ENCODE measurements at regions not wholly inside any gene's neighbourhood (a gene's known extent, or its start where the extent isn't known, plus 50 kb on each side); places are given as distances from the start of the nearest gene placed in this dataset.
"Not testable (repeated sequence)": the region's sequence is repeated elsewhere in the genome, so short reads cannot be mapped to it uniquely, and the experiment has no call there.

DNA sequence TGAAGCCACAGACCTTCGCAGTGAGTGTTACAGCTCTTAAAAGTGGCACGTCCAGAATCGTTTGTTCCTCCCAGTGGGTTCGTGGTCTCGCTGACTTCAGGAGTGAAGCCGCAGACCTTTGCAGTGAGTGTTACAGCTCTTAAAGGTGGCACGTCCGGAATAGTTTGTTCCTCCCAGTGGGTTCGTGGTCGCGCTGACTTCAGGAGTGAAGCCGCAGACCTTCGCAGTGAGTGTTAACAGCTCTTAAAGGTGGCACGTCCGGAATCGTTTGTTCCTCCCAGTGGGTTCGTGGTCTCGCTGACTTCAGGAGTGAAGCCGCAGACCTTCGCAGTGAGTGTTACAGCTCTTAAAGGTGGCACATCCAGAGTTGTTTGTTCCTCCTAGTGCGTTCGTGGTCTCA lies 91.1 kb downstream of the EBLN2 start:
- H3K4me1 Mint-ChIP-seq; DNase-seq (ENCODE audit: low spot score in 2 of 2); H3K4me3 Mint-ChIP-seq; H3K27ac Mint-ChIP-seq; ATAC-seq; H3K9me3 Mint-ChIP-seq; H3K36me3 Mint-ChIP-seq: not testable (repeated sequence)

DNA sequence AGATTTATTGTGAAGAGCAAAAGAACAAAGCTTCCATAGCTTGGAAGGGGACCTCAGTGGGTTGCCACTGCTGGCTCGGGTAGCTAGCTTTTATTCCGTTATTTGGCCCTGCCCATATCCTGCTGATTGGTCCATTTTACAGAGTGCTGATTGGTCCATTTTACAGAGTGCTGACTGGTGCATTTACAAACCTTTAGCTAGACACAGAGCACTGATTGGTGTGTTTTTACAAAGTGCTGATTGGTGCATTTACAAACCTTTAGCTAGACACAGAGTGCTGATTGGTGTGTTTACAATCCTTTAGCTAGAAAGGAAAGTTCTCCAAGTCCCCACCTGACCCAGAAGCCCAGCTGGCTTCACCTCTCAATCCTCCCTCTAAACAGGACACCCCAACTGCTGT lies 91.6 kb downstream of the EBLN2 start:
- not testable (repeated sequence) for DNase-seq (ENCODE audit: low spot score in 2 of 2); ATAC-seq; H3K4me1 Mint-ChIP-seq; H3K4me3 Mint-ChIP-seq; H3K36me3 Mint-ChIP-seq; H3K27ac Mint-ChIP-seq; H3K9me3 Mint-ChIP-seq

DNA sequence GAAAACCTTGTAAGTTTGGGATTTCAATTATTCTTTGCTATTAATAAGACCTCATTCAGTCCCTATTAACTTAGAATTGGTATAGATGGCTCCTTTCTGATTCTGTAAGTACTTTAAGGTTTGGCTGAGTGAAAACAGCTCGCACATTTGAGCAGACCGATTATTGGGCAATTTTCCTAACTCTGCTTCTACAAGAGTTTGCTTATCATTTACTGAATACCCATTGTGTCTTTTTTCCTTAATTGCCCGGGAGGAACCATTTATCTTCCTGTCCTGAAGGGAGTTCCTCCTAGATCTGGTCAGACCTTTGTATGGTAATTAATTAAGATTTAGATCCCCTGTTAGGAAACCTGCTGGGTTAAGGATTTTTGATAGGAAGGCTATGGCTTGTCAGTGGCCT lies 92.8 kb downstream of the EBLN2 start:
- H3K36me3 Mint-ChIP-seq; ATAC-seq; DNase-seq (ENCODE audit: low spot score in 2 of 2); H3K27ac Mint-ChIP-seq; H3K4me1 Mint-ChIP-seq; H3K9me3 Mint-ChIP-seq; H3K4me3 Mint-ChIP-seq: not testable (repeated sequence)

DNA sequence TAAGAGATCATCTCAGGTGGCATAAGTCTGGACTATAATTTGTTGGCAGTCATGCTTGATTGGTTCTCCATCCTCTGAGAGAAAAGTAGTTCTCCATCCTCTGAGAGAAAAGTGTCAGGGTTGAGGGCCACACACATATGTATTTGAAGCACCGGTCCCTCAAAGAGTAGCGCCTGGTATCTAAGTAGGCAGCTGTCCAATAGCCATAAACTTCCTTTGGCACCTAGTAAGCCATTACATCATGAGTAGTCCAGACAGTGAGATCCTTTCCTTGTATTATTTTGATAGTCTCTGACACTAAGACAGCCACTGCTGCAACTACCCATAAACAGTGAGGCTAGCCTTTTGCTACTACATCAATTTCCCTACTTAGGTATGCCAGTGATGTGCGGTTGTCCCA lies 94.0 kb downstream of the EBLN2 start:
- H3K4me3 Mint-ChIP-seq; H3K4me1 Mint-ChIP-seq; H3K27ac Mint-ChIP-seq; DNase-seq (ENCODE audit: low spot score in 2 of 2); ATAC-seq; H3K36me3 Mint-ChIP-seq; H3K9me3 Mint-ChIP-seq: not testable (repeated sequence)

DNA sequence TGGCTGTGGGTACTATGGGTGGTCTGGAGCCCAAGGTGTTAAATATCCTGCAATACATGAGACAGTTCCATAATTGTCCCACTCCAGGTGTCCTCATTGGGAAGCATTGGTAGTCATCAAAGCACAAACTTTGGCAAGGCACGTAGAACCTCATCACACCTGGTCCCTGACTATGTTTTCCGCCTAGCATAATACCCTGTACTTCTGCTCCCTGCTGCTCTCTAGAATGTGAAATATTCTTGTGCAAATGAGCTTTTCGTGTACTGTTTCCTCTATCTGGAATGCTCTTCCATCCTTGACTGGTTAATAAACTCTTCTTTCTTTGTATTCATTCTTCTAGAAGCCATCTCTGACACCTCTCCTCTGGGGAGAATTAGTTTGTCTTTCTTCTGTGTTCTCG lies 103.2 kb downstream of the EBLN2 start:
- DNase-seq (ENCODE audit: low spot score in 2 of 2) (no peak), ATAC-seq (no peak)
- no peak overlapping the region for H3K4me3 Mint-ChIP-seq
- H3K27ac Mint-ChIP-seq, result no peak overlapping the region
- H3K4me1 Mint-ChIP-seq, result no peaks in the 10 kb centered on the region
- H3K36me3 Mint-ChIP-seq, result no peaks in the 10 kb centered on the region
- no peaks in the 10 kb centered on the region for H3K9me3 Mint-ChIP-seq

DNA sequence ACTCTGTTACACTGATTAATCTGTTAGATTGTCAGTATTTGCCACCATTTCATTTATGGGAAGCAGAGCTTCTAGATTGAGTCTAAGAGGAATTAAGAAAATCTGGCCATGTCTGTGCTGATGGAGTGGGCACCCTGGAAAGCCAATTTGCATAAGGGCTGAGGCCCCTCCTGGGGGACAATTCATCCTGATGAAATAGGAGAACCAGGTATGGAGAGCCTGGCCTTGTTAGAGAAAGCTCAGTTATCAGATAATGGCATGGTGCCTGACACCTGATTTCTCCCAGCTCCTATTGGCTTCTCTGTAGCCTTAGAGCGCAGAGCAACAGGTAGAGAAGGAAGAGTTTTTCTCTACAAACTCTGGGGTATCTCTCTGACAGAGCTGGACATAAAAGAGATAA lies 114.2 kb downstream of the EBLN2 start:
- Mint-ChIP-seq H3K4me3 (no peak overlapping the region), H3K9me3 (no peaks in the 10 kb centered on the region), H3K4me1 (no peaks in the 10 kb centered on the region), H3K27ac (no peak overlapping the region), H3K36me3 (no peaks in the 10 kb centered on the region)
- DNase-seq (ENCODE audit: low spot score in 2 of 2) (no peak), ATAC-seq (no peak)

DNA sequence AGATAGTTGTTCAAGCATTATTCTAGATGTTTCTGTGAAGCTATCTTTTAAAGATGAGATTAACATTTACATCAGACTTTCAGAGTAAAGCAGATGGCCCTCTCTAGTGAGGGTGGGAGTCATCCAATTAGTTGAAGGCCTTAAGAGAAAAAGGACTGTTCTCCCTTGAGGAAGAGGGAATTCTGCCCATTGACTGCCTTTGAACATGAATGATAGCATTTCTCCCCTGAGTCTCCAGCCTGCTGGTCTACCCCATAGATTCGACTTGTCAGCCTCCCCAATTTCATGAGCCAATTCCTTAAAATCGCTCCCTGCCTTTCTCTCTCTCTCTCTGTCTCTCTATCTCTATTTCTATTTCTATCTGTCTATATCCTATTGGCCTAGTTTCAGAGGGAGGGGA lies 115.5 kb downstream of the EBLN2 start:
- no peaks in the 10 kb centered on the region for H3K36me3 Mint-ChIP-seq
- no peak for ATAC-seq
- H3K4me3 Mint-ChIP-seq, result no peak overlapping the region
- no peak overlapping the region for H3K27ac Mint-ChIP-seq
- H3K4me1 Mint-ChIP-seq, result no peaks in the 10 kb centered on the region
- no peaks in the 10 kb centered on the region for H3K9me3 Mint-ChIP-seq
- no peak for DNase-seq (ENCODE audit: low spot score in 2 of 2)

DNA sequence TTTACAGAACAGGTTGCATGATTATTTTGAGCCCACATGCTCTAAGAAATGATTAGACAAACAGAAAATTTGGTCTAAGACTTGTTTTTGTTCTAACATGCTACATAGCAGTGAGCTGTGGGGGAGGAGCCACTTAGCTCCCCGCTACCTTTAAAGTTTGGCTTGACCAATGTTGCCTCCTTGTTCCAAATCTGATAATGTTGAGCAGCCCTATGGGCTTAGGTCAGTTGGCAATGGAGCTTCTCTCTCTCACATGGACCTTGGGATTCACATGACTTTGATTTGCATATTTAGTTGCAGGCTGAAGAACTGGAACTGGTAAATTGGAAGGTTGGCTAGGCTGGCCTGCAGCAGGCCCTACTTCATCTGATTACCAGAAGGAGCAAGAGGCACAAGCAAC lies 116.4 kb downstream of the EBLN2 start:
- Mint-ChIP-seq H3K9me3 (no peaks in the 10 kb centered on the region), H3K36me3 (no peaks in the 10 kb centered on the region), H3K4me1 (no peaks in the 10 kb centered on the region), H3K27ac (no peak overlapping the region), H3K4me3 (no peak overlapping the region)
- DNase-seq (ENCODE audit: low spot score in 2 of 2), result no peak
- no peak for ATAC-seq

DNA sequence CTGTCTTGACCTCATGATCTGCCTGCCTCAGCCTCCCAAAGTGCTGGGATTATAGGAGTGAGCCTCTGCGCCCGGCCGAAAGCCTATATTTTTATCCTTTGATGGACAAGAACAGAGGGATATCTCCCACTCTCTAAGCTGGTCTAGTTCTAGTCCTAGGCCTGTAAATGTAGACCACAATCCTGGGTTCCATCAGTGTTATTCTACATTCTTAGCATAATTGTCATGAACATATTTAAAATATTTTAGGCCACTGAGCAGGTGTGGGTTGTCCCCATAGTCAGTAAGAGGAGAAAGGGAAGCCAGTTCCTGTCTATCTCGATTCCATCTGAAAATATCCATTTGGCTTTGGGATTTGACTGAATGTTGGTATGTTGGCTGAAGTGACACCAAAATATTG lies 118.1 kb downstream of the EBLN2 start:
- no peaks in the 10 kb centered on the region for H3K36me3 Mint-ChIP-seq
- ATAC-seq, result no peak
- H3K4me1 Mint-ChIP-seq, result no peaks in the 10 kb centered on the region
- H3K9me3 Mint-ChIP-seq, result no peaks in the 10 kb centered on the region
- no peak for DNase-seq (ENCODE audit: low spot score in 2 of 2)
- H3K27ac Mint-ChIP-seq, result no peak overlapping the region
- no peak overlapping the region for H3K4me3 Mint-ChIP-seq

DNA sequence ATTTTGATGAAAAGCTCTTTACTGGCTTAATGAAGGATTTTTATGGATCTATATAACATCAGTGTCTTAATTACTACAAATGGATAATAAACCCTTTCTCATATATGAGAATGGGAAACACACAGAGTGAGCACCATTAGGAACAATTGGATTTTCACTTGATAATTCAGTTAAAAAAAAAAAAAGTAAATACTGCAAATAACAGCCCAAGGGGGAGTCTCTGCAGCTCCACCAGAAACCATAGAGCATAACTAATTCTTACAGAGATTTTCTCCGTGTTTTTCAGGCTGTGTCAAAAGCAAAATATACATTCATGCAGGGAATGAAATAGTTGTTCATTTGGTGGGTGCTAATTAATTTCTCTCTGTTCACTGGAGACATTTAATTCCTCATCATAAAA lies 125.3 kb downstream of the EBLN2 start:
- Mint-ChIP-seq H3K9me3 (no peaks in the 10 kb centered on the region), H3K27ac (no peak overlapping the region), H3K4me1 (no peaks in the 10 kb centered on the region), H3K4me3 (no peak overlapping the region), H3K36me3 (no peaks in the 10 kb centered on the region)
- DNase-seq (ENCODE audit: low spot score in 2 of 2) (no peak), ATAC-seq (no peak)

DNA sequence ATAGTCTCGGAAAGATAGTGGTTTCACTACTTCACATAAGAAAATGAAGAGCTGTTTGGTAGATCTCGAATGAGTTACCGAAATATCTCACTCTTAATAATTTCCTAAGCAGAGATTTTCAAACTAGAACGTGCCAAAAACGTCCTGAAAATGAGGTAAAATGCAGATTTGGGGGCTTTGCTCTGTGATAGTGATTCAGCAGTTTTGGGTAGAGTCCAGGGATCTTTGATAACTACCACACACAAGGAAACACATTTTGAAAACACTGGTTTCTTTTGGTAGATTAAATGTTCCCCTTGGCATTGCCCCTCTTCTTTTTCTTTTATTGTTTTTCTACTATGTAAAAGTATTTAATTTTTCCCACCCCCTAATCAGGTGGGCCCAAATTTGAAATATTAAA lies 125.9 kb downstream of the EBLN2 start:
- DNase-seq (ENCODE audit: low spot score in 2 of 2) (no peak), ATAC-seq (no peak)
- no peak overlapping the region for H3K27ac Mint-ChIP-seq
- H3K9me3 Mint-ChIP-seq, result no peaks in the 10 kb centered on the region
- H3K4me1 Mint-ChIP-seq, result no peaks in the 10 kb centered on the region
- H3K36me3 Mint-ChIP-seq, result no peaks in the 10 kb centered on the region
- no peak overlapping the region for H3K4me3 Mint-ChIP-seq

DNA sequence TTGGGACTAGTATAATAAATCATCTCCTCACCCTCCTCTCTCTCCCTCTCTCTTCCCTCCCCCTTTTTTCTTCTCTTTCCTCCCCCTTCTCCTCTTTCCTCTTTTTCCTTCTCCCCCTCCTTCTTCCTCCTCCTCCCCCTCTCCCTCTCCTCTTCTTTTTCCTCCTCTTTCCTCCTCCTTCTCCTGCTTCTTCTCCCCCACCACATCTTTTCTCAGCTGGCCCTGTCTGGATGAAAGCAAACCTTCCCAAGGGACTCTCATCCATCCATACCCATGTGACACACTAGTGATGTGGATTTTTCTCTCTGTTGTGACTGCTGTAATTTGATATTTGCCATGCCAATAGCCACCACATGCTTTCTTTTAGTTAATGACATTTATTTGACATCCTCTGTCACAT lies 127.2 kb downstream of the EBLN2 start:
- Mint-ChIP-seq H3K27ac (no peak overlapping the region), H3K4me1 (no peaks in the 10 kb centered on the region), H3K36me3 (no peaks in the 10 kb centered on the region), H3K9me3 (no peaks in the 10 kb centered on the region), H3K4me3 (no peak overlapping the region)
- no peak for DNase-seq (ENCODE audit: low spot score in 2 of 2)
- no peak for ATAC-seq

DNA sequence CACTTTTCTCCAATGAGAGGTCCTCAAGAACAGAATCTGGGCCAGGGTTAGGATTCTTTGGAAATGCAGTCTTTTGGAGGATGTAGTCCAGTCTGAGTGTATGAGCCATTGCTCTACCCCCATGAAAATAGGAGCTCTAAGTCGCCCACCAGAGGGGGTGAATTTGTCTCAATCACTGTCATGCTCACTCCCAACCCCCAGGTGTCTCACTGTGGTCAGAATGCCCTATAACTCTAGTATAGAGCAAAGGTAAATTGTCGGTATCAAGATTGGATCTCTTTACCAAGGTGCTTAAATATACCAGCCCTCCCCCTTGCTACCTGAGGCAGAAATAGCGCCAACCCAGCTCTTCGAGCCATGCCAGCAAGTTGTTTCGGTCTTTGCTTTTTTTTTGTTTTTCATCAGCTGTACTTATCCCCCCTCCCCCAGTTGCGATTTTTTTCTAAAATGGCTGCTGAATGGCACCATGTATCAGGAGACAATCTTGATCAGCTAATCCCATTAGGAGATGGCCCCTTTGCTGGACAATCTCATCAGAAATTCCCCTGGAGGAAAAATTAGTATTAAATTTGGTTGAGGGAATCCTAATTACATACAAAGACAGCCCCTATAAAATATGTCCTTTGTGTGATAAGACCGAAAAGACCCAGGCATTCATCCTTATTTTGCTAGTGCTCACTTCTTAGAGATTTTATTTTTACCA lies 130.7 kb downstream of the EBLN2 start:
- H3K27ac Mint-ChIP-seq, result no peak overlapping the region
- H3K36me3 Mint-ChIP-seq, result no peaks in the 10 kb centered on the region

DNA sequence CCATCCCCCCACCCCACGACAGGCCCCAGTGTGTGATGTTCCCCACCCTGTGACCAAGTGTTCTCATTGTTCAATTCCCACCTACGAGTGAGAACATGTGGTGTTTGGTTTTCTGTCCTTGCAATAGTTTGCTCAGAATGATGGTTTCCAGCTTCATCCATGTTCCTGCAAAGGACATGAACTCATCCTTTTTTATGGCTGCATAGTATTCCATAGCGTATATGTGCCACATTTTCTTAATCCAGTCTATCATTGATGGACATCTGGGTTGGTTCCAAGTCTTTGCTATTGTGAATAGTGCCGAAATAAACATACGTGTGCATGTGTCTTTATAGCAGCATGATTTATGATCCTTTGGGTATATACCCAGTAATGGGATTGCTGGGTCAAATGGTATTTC lies 132.5 kb downstream of the EBLN2 start:
- ATAC-seq; H3K4me3 Mint-ChIP-seq; H3K9me3 Mint-ChIP-seq; H3K27ac Mint-ChIP-seq; H3K4me1 Mint-ChIP-seq; H3K36me3 Mint-ChIP-seq; DNase-seq (ENCODE audit: low spot score in 2 of 2): not testable (repeated sequence)

More for the DNA sequence above, 130.7 kb downstream of the EBLN2 start:
- Mint-ChIP-seq H3K9me3 (no peaks in the 10 kb centered on the region), H3K4me1 (no peaks in the 10 kb centered on the region), H3K4me3 (no peak overlapping the region)
- no peak for ATAC-seq
- DNase-seq (ENCODE audit: low spot score in 2 of 2), result no peak

DNA sequence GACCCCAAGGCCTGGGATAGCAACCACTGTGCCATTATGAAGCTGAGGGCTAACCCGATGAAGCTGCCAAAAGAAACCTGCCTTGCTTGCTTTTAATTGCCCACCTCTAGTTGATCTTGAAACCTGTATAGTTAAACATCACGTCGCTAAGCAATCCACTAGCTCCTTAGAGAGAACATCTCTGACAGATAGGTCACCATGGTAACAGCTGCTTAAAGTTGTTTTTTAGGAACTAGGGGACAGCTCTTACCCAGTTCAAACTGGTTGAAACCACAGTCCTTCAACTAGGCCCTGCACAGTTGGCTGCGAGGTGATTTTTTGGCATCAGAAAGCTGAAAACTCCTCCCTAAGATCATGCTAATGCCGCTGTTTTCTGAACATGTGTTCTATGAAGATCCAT lies 135.7 kb downstream of the EBLN2 start:
- no peak overlapping the region for H3K4me3 Mint-ChIP-seq
- no peaks in the 10 kb centered on the region for H3K36me3 Mint-ChIP-seq
- H3K9me3 Mint-ChIP-seq, result no peaks in the 10 kb centered on the region

DNA sequence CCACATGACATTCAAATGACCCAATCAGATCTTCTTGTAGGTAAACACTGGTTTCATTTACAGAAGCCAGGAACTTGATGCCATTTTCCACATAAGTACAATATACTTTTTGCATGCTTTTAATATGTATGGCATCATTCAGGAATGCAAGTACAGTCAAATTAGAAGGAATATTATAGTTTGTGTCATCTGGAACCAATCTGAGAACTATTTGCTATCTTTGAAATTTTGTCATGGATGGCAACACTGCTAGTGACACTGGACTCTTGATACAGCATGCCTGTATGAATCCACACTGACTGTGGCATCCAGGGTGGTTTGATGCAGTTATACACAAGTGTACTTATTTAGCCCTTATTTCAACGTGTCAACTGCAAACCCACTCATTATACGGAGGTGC lies 141.6 kb downstream of the EBLN2 start:
- no peaks in the 10 kb centered on the region for H3K4me1 Mint-ChIP-seq
- no peaks in the 10 kb centered on the region for H3K36me3 Mint-ChIP-seq
- no peak for ATAC-seq
- no peak overlapping the region for H3K27ac Mint-ChIP-seq
- H3K9me3 Mint-ChIP-seq, result no peaks in the 10 kb centered on the region
- DNase-seq (ENCODE audit: low spot score in 2 of 2), result no peak
- H3K4me3 Mint-ChIP-seq, result no peak overlapping the region

More for the DNA sequence above, 135.7 kb downstream of the EBLN2 start:
- H3K4me1 Mint-ChIP-seq, result no peaks in the 10 kb centered on the region
- DNase-seq (ENCODE audit: low spot score in 2 of 2), result no peak
- no peak for ATAC-seq
- H3K27ac Mint-ChIP-seq, result no peak overlapping the region

DNA sequence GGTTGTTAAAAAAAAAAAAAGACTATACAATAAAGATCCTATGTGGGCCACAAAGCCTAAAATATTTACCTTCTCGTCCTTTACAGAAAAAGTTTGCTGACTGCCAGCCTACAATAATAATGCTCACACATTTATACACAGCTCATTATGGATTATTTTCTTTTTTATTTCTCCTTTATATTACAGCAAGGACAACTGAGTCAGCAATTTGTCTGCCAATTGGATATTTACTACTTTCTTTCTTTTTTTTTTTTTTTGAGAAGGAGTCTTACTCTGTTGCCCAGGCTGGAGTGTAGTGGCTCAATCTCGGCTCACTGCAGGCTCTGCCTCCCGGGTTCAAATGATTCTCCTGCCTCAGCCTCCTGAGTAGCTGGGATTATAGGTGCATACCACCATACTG lies 142.2 kb downstream of the EBLN2 start:
- ATAC-seq (no peak), DNase-seq (ENCODE audit: low spot score in 2 of 2) (no peak)
- Mint-ChIP-seq H3K27ac (no peak overlapping the region), H3K4me3 (no peak overlapping the region), H3K9me3 (no peaks in the 10 kb centered on the region), H3K4me1 (no peaks in the 10 kb centered on the region), H3K36me3 (no peaks in the 10 kb centered on the region)

All from stimulated activated effector memory CD8-positive, alpha-beta T cell treated with anti-CD3 and anti-CD28 coated beads, Interleukin-12 subunit alpha, Interleukin-12 subunit beta, amount 100 ng/mL, for 72 hours (primary cell).